GM12864 (cell line): ENCODE measurements at regions not wholly inside any gene's neighbourhood (a gene's known extent, or its start where the extent isn't known, plus 50 kb on each side); places are given as distances from the start of the nearest gene placed in this dataset.

Source experiments
- DNase-seq: peaks from one replicate; pipeline ENCODE4 v3.0.0-alpha.2; 2011; ENCODE audit warnings: low read depth
- H3K4me3 ChIP-seq: 2 replicates; pipeline ENCODE4 v1.5.1; 2011; ENCODE audit warnings: mild to moderate bottlenecking, low read depth, low read length, control low read depth
- CTCF ChIP-seq: IDR thresholded peaks from 2 replicates; pipeline ENCODE4 v1.5.1; 2011; ENCODE audit warnings: low read depth, mild to moderate bottlenecking, moderate library complexity, low read length, control low read depth, inconsistent platforms; ENCODE audit errors: missing control alignments

GRCh38 chr9:107925749-107926297, 436.3 kb upstream of the KLF4 start:
- TF ChIP-seq CTCF: no peak
- H3K4me3 ChIP-seq: no peak overlapping the region
- no peak for DNase-seq

- H3K4me3 ChIP-seq: no peak overlapping the region
- DNase-seq: no peak
- TF ChIP-seq CTCF: no peak
Measured at GRCh38 chr9:107922260-107922659, 432.7 kb upstream of the KLF4 start.

GRCh38 chr9:107919263-107919662, 429.7 kb upstream of the KLF4 start:
- DNase-seq: no peak
- no peak overlapping the region for H3K4me3 ChIP-seq
- TF ChIP-seq CTCF: no peak

- no peak for TF ChIP-seq CTCF
- no peak overlapping the region for H3K4me3 ChIP-seq
- no peak for DNase-seq
Measured at GRCh38 chr9:107918749-107919148, 429.2 kb upstream of the KLF4 start.

- no peak for TF ChIP-seq CTCF
- DNase-seq: no peak
- H3K4me3 ChIP-seq: no peak overlapping the region
Measured at GRCh38 chr9:107914151-107914550, 424.6 kb upstream of the KLF4 start.

- TF ChIP-seq CTCF: no peak
- DNase-seq: no peak
- no peak overlapping the region for H3K4me3 ChIP-seq
Measured at GRCh38 chr9:107907715-107908114, 418.1 kb upstream of the KLF4 start.

- no peak overlapping the region for H3K4me3 ChIP-seq
- DNase-seq: no peak
- TF ChIP-seq CTCF: no peak
Measured at GRCh38 chr9:107907255-107907654, 417.7 kb upstream of the KLF4 start.
